ENCODE measurements at regions not wholly inside any gene's neighbourhood (a gene's known extent, or its start where the extent isn't known, plus 50 kb on each side); places are given as distances from the start of the nearest gene placed in this dataset.

DNA sequence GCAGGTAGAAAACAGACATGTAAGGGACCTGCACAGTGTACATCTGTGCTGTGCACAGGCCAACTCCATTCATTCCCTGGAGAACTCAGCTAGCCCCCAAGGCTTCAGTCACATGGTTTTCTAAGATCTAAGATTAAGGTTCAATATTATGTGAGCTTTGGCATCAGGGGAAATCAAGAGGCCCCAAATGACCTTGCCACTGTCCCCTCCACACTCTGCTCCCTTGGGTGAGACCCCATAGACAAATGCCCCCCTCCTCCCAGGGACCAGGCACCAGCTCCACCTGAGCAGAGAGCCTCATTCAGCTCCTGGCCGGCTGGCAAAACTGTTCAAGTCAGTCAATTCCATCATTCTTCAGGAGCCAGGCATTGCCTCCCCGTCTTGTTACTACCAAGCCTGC, 93.6 kb upstream of the TMEM18 start (continued):
- TF ChIP-seq, protein P1, sequence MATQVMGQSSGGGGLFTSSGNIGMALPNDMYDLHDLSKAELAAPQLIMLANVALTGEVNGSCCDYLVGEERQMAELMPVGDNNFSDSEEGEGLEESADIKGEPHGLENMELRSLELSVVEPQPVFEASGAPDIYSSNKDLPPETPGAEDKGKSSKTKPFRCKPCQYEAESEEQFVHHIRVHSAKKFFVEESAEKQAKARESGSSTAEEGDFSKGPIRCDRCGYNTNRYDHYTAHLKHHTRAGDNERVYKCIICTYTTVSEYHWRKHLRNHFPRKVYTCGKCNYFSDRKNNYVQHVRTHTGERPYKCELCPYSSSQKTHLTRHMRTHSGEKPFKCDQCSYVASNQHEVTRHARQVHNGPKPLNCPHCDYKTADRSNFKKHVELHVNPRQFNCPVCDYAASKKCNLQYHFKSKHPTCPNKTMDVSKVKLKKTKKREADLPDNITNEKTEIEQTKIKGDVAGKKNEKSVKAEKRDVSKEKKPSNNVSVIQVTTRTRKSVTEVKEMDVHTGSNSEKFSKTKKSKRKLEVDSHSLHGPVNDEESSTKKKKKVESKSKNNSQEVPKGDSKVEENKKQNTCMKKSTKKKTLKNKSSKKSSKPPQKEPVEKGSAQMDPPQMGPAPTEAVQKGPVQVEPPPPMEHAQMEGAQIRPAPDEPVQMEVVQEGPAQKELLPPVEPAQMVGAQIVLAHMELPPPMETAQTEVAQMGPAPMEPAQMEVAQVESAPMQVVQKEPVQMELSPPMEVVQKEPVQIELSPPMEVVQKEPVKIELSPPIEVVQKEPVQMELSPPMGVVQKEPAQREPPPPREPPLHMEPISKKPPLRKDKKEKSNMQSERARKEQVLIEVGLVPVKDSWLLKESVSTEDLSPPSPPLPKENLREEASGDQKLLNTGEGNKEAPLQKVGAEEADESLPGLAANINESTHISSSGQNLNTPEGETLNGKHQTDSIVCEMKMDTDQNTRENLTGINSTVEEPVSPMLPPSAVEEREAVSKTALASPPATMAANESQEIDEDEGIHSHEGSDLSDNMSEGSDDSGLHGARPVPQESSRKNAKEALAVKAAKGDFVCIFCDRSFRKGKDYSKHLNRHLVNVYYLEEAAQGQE (IDR thresholded peaks at IDR 0.05; ENCODE audit: unreplicated experiment), result no peak
- TF ChIP-seq JUNB (IDR thresholded peaks at IDR 0.05; ENCODE audit: unreplicated experiment), result no peak
- no peak for TF ChIP-seq ZNF114 (CRISPR knock-in tag; IDR thresholded peaks at IDR 0.05)

DNA sequence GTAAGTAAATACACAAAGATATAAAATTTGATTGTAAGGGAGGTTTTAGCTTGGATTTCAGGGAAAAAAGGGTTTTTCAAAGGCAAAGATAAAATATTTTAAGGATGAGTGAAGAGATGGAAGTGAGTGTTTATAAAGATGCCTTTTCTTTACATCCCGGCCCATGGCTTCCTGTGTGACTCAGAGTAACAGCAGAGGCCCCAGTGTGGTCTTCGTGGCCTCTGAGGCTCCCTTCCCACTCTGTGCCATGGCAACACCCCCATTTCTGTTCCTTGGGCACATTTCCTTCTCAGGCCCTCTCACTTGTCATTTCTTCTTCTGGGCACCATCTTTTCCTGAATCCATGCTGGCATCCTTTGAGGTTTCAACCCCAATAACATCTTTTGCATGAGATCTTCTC, 92.6 kb upstream of the TMEM18 start:
- H3K36me3 Mint-ChIP-seq (ENCODE audit: low read depth), result no peaks in the 10 kb centered on the region; the same call in 2 of the 3 replicates
- H3F3A ChIP-seq (replicated peaks; ENCODE audit: low read depth), result no peaks in the 10 kb centered on the region
- TF ChIP-seq, protein P2, sequence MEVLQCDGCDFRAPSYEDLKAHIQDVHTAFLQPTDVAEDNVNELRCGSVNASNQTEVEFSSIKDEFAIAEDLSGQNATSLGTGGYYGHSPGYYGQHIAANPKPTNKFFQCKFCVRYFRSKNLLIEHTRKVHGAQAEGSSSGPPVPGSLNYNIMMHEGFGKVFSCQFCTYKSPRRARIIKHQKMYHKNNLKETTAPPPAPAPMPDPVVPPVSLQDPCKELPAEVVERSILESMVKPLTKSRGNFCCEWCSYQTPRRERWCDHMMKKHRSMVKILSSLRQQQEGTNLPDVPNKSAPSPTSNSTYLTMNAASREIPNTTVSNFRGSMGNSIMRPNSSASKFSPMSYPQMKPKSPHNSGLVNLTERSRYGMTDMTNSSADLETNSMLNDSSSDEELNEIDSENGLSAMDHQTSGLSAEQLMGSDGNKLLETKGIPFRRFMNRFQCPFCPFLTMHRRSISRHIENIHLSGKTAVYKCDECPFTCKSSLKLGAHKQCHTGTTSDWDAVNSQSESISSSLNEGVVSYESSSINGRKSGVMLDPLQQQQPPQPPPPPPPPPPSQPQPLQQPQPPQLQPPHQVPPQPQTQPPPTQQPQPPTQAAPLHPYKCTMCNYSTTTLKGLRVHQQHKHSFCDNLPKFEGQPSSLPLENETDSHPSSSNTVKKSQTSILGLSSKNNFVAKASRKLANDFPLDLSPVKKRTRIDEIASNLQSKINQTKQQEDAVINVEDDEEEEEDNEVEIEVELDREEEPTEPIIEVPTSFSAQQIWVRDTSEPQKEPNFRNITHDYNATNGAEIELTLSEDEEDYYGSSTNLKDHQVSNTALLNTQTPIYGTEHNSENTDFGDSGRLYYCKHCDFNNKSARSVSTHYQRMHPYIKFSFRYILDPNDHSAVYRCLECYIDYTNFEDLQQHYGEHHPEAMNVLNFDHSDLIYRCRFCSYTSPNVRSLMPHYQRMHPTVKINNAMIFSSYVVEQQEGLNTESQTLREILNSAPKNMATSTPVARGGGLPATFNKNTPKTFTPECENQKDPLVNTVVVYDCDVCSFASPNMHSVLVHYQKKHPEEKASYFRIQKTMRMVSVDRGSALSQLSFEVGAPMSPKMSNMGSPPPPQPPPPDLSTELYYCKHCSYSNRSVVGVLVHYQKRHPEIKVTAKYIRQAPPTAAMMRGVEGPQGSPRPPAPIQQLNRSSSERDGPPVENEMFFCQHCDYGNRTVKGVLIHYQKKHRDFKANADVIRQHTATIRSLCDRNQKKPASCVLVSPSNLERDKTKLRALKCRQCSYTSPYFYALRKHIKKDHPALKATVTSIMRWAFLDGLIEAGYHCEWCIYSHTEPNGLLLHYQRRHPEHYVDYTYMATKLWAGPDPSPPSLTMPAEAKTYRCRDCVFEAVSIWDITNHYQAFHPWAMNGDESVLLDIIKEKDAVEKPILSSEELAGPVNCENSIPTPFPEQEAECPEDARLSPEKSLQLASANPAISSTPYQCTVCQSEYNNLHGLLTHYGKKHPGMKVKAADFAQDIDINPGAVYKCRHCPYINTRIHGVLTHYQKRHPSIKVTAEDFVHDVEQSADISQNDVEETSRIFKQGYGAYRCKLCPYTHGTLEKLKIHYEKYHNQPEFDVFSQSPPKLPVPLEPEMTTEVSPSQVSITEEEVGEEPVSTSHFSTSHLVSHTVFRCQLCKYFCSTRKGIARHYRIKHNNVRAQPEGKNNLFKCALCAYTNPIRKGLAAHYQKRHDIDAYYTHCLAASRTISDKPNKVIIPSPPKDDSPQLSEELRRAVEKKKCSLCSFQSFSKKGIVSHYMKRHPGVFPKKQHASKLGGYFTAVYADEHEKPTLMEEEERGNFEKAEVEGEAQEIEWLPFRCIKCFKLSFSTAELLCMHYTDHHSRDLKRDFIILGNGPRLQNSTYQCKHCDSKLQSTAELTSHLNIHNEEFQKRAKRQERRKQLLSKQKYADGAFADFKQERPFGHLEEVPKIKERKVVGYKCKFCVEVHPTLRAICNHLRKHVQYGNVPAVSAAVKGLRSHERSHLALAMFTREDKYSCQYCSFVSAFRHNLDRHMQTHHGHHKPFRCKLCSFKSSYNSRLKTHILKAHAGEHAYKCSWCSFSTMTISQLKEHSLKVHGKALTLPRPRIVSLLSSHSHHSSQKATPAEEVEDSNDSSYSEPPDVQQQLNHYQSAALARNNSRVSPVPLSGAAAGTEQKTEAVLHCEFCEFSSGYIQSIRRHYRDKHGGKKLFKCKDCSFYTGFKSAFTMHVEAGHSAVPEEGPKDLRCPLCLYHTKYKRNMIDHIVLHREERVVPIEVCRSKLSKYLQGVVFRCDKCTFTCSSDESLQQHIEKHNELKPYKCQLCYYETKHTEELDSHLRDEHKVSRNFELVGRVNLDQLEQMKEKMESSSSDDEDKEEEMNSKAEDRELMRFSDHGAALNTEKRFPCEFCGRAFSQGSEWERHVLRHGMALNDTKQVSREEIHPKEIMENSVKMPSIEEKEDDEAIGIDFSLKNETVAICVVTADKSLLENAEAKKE (CRISPR knock-in tag; IDR thresholded peaks at IDR 0.05), result no peak
- TF ChIP-seq CREB1 (CRISPR knock-in tag; IDR thresholded peaks at IDR 0.05; ENCODE audit: low read depth), result no peak
- TF ChIP-seq STAT1 (IDR thresholded peaks at IDR 0.05; ENCODE audit: unreplicated experiment), result no peak
- TF ChIP-seq ZNF331 (CRISPR knock-in tag; IDR thresholded peaks at IDR 0.05; ENCODE audit: low read depth), result no peak
- no peak for TF ChIP-seq EZH2phosphoT487 (IDR thresholded peaks at IDR 0.05; ENCODE audit: unreplicated experiment)
- no peak for TF ChIP-seq EZH2 (IDR thresholded peaks at IDR 0.05; ENCODE audit: low read depth, unreplicated experiment)
- no peak for TF ChIP-seq JUNB (IDR thresholded peaks at IDR 0.05; ENCODE audit: unreplicated experiment)
- TF ChIP-seq ZNF114 (CRISPR knock-in tag; IDR thresholded peaks at IDR 0.05), result no peak
- no peak for TF ChIP-seq POLR2AphosphoS5 (IDR thresholded peaks at IDR 0.05; ENCODE audit: low read depth)
- TF ChIP-seq, protein P3, sequence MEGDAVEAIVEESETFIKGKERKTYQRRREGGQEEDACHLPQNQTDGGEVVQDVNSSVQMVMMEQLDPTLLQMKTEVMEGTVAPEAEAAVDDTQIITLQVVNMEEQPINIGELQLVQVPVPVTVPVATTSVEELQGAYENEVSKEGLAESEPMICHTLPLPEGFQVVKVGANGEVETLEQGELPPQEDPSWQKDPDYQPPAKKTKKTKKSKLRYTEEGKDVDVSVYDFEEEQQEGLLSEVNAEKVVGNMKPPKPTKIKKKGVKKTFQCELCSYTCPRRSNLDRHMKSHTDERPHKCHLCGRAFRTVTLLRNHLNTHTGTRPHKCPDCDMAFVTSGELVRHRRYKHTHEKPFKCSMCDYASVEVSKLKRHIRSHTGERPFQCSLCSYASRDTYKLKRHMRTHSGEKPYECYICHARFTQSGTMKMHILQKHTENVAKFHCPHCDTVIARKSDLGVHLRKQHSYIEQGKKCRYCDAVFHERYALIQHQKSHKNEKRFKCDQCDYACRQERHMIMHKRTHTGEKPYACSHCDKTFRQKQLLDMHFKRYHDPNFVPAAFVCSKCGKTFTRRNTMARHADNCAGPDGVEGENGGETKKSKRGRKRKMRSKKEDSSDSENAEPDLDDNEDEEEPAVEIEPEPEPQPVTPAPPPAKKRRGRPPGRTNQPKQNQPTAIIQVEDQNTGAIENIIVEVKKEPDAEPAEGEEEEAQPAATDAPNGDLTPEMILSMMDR (conservative IDR thresholded peaks at IDR 0.05; ENCODE audit: low read depth in 2 of 2), result no peak
- no peak for TF ChIP-seq NANOG (IDR thresholded peaks at IDR 0.05; ENCODE audit: borderline replicate concordance)
- TF ChIP-seq, protein P4, sequence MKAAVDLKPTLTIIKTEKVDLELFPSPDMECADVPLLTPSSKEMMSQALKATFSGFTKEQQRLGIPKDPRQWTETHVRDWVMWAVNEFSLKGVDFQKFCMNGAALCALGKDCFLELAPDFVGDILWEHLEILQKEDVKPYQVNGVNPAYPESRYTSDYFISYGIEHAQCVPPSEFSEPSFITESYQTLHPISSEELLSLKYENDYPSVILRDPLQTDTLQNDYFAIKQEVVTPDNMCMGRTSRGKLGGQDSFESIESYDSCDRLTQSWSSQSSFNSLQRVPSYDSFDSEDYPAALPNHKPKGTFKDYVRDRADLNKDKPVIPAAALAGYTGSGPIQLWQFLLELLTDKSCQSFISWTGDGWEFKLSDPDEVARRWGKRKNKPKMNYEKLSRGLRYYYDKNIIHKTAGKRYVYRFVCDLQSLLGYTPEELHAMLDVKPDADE (IDR thresholded peaks at IDR 0.05), result no peak
- no peak overlapping the region for H3K4me3 Mint-ChIP-seq
- H3K4me1 ChIP-seq (ENCODE audit: insufficient read depth), result peaks cover 16% of the 10 kb centered on the region
- no peak overlapping the region for H2AFZ ChIP-seq
- H3K4me2 ChIP-seq, result no peak overlapping the region
- no peak for ATAC-seq
- H3K9me2 ChIP-seq (ENCODE audit: insufficient read depth), result no peaks in the 10 kb centered on the region
- H3K9me3 Mint-ChIP-seq, result peaks cover 4% of the 10 kb centered on the region; the same call in 2 of the 3 replicates
- H3K27me3 ChIP-seq (ENCODE audit: insufficient read depth), result no peaks in the 10 kb centered on the region
- no peak overlapping the region for H3K27ac ChIP-seq (ENCODE audit: low read depth)
- H3K27me3 Mint-ChIP-seq (ENCODE audit: insufficient read depth, low read depth, poor library complexity), result peaks cover 3% of the 10 kb centered on the region
- H3K4me3 ChIP-seq, result no peak overlapping the region
- no peaks in the 10 kb centered on the region for H3K79me2 ChIP-seq (replicated peaks; ENCODE audit: insufficient read depth)
- H4K20me1 ChIP-seq (replicated peaks; ENCODE audit: insufficient read depth), result no peaks in the 10 kb centered on the region
- peaks cover 22% of the 10 kb centered on the region for H3K4me1 Mint-ChIP-seq
- H3K27ac Mint-ChIP-seq, result no peak overlapping the region
- H3K36me3 ChIP-seq (ENCODE audit: insufficient read depth), result no peaks in the 10 kb centered on the region
- no peak for DNase-seq (ENCODE audit: low spot score)

All from GM23338 (cell line).